ENCODE measurements at regions not wholly inside any gene's neighbourhood (a gene's known extent, or its start where the extent isn't known, plus 50 kb on each side); places are given as distances from the start of the nearest gene placed in this dataset.

GRCh38 chr3:137204409-137204808 lies 246.6 kb downstream of the IL20RB start:
- TF ChIP-seq YY1 (IDR thresholded peaks at IDR 0.05; ENCODE audit: insufficient read depth, insufficient read length) (no peak), ZNF274 (IDR thresholded peaks at IDR 0.05; ENCODE audit: low read depth, low read length) (no peak), SUZ12 (IDR thresholded peaks at IDR 0.05; ENCODE audit: extremely low read depth, insufficient read depth, insufficient read length) (no peak)
- no peak for DNase-seq (ENCODE audit: low read depth, low spot score)
- peaks cover 3% of the 10 kb centered on the region; the same call in 1 of the 2 replicates for H3K9me3 ChIP-seq (ENCODE audit: insufficient read depth, low read length)
- no peak overlapping the region for H3K9ac ChIP-seq (ENCODE audit: insufficient read length, low read depth)
- H3K27me3 ChIP-seq (ENCODE audit: insufficient read depth, insufficient read length), result no peaks in the 10 kb centered on the region
- H3K4me3 ChIP-seq (ENCODE audit: insufficient read length, low read depth), result no peak overlapping the region
- no peaks in the 10 kb centered on the region for H3K36me3 ChIP-seq (ENCODE audit: insufficient read depth, insufficient read length, low read length)
- no peaks in the 10 kb centered on the region for H3K4me1 ChIP-seq (ENCODE audit: insufficient read depth, insufficient read length)

DNA sequence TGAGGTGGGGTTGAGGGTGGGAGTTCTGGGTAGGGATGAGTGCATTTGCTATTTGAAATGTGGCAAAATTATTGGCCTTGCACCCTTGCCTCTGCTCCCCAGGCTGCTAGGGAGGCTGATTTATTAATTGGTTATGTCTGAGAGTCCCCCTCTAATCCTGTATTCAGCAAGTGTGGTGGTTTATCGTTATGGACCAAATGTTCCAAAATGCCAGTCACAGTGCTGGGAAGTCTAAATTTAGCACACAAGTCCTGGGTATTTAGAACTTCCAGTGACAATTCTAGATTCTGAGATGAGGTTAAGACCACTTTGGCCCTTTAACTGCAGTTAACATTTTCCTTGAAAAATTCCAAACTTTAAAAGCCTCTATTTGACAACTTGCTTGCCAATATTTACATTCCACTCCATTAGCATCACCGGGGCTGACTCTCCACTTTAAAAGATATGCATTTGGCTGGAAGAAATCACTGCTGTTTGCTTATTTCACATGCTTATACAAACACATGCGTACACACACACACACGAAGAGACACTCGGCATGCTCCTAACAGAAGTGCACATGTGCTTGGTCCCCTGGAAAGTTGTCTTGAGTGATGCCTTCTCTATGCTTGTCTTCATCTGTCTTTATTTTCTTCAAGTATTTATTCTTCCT lies 247.7 kb downstream of the IL20RB start:
- TF ChIP-seq SUZ12 (IDR thresholded peaks at IDR 0.05; ENCODE audit: extremely low read depth, insufficient read depth, insufficient read length) (no peak), ZNF274 (IDR thresholded peaks at IDR 0.05; ENCODE audit: low read depth, low read length) (no peak), YY1 (IDR thresholded peaks at IDR 0.05; ENCODE audit: insufficient read depth, insufficient read length) (no peak)
- H3K36me3 ChIP-seq (ENCODE audit: insufficient read depth, insufficient read length, low read length), result no peaks in the 10 kb centered on the region
- H3K27me3 ChIP-seq (ENCODE audit: insufficient read depth, insufficient read length), result no peaks in the 10 kb centered on the region
- no peak for DNase-seq (ENCODE audit: low read depth, low spot score)
- H3K9me3 ChIP-seq (ENCODE audit: insufficient read depth, low read length), result no peaks in the 10 kb centered on the region
- no peak overlapping the region for H3K4me3 ChIP-seq (ENCODE audit: insufficient read length, low read depth)
- H3K4me1 ChIP-seq (ENCODE audit: insufficient read depth, insufficient read length), result no peaks in the 10 kb centered on the region
- H3K9ac ChIP-seq (ENCODE audit: insufficient read length, low read depth), result no peak overlapping the region

DNA sequence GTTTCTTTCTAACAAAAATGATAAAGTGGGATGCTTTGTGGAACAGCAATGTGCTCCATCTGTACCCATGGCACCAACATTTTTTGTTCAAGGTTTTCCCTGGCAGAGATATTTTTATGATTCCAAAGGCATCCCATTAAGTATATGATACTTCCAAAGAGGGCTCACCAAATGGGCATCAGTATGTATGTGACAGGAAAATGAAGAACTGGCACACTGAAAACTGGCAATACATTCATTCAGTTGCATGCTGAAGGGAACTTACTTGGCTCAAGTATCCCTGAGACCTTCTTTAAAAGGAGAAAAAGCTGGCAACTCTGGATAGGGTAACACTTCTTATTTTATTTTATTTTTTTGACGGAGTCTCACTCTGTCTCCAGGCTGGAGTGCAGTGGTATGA lies 249.8 kb downstream of the IL20RB start:
- Histone ChIP-seq H3K36me3 (ENCODE audit: insufficient read depth, insufficient read length, low read length) (no peaks in the 10 kb centered on the region), H3K9me3 (ENCODE audit: insufficient read depth, low read length) (no peaks in the 10 kb centered on the region), H3K4me1 (ENCODE audit: insufficient read depth, insufficient read length) (no peaks in the 10 kb centered on the region), H3K9ac (ENCODE audit: insufficient read length, low read depth) (no peak overlapping the region), H3K4me3 (ENCODE audit: insufficient read length, low read depth) (no peak overlapping the region), H3K27me3 (ENCODE audit: insufficient read depth, insufficient read length) (no peaks in the 10 kb centered on the region)
- DNase-seq (ENCODE audit: low read depth, low spot score), result no peak
- TF ChIP-seq YY1 (IDR thresholded peaks at IDR 0.05; ENCODE audit: insufficient read depth, insufficient read length) (no peak), ZNF274 (IDR thresholded peaks at IDR 0.05; ENCODE audit: low read depth, low read length) (no peak), SUZ12 (IDR thresholded peaks at IDR 0.05; ENCODE audit: extremely low read depth, insufficient read depth, insufficient read length) (no peak)

- peak; percentile 38 for DNase-seq (ENCODE audit: low read depth, low spot score)
- Histone ChIP-seq H3K27me3 (ENCODE audit: insufficient read depth, insufficient read length) (no peaks in the 10 kb centered on the region), H3K9ac (ENCODE audit: insufficient read length, low read depth) (no peak overlapping the region), H3K4me3 (ENCODE audit: insufficient read length, low read depth) (no peak overlapping the region), H3K36me3 (ENCODE audit: insufficient read depth, insufficient read length, low read length) (no peaks in the 10 kb centered on the region), H3K4me1 (ENCODE audit: insufficient read depth, insufficient read length) (no peaks in the 10 kb centered on the region), H3K9me3 (ENCODE audit: insufficient read depth, low read length) (no peaks in the 10 kb centered on the region)
- TF ChIP-seq SUZ12 (IDR thresholded peaks at IDR 0.05; ENCODE audit: extremely low read depth, insufficient read depth, insufficient read length), result no peak
- no peak for TF ChIP-seq YY1 (IDR thresholded peaks at IDR 0.05; ENCODE audit: insufficient read depth, insufficient read length)
- no peak for TF ChIP-seq ZNF274 (IDR thresholded peaks at IDR 0.05; ENCODE audit: low read depth, low read length)
Observed at GRCh38 chr3:137217733-137218132, 259.9 kb downstream of the IL20RB start.

GRCh38 chr3:137219801-137220445 lies 262.1 kb downstream of the IL20RB start:
- Histone ChIP-seq H3K4me3 (ENCODE audit: insufficient read length, low read depth) (no peak overlapping the region), H3K9me3 (ENCODE audit: insufficient read depth, low read length) (no peaks in the 10 kb centered on the region), H3K27me3 (ENCODE audit: insufficient read depth, insufficient read length) (no peaks in the 10 kb centered on the region), H3K36me3 (ENCODE audit: insufficient read depth, insufficient read length, low read length) (no peaks in the 10 kb centered on the region), H3K9ac (ENCODE audit: insufficient read length, low read depth) (no peak overlapping the region), H3K4me1 (ENCODE audit: insufficient read depth, insufficient read length) (no peaks in the 10 kb centered on the region)
- no peak for TF ChIP-seq SUZ12 (IDR thresholded peaks at IDR 0.05; ENCODE audit: extremely low read depth, insufficient read depth, insufficient read length)
- TF ChIP-seq YY1 (IDR thresholded peaks at IDR 0.05; ENCODE audit: insufficient read depth, insufficient read length), result no peak
- TF ChIP-seq ZNF274 (IDR thresholded peaks at IDR 0.05; ENCODE audit: low read depth, low read length), result no peak
- DNase-seq (ENCODE audit: low read depth, low spot score), result no peak

- no peak for TF ChIP-seq SUZ12 (IDR thresholded peaks at IDR 0.05; ENCODE audit: extremely low read depth, insufficient read depth, insufficient read length)
- no peak for TF ChIP-seq ZNF274 (IDR thresholded peaks at IDR 0.05; ENCODE audit: low read depth, low read length)
- no peak for TF ChIP-seq YY1 (IDR thresholded peaks at IDR 0.05; ENCODE audit: insufficient read depth, insufficient read length)
Observed at GRCh38 chr3:137222736-137223225, 265.0 kb downstream of the IL20RB start.

GRCh38 chr3:137224464-137224863 lies 266.7 kb downstream of the IL20RB start:
- DNase-seq (ENCODE audit: low read depth, low spot score), result no peak
- no peak for TF ChIP-seq ZNF274 (IDR thresholded peaks at IDR 0.05; ENCODE audit: low read depth, low read length)
- no peak for TF ChIP-seq SUZ12 (IDR thresholded peaks at IDR 0.05; ENCODE audit: extremely low read depth, insufficient read depth, insufficient read length)
- Histone ChIP-seq H3K4me3 (ENCODE audit: insufficient read length, low read depth) (no peak overlapping the region), H3K4me1 (ENCODE audit: insufficient read depth, insufficient read length) (no peaks in the 10 kb centered on the region), H3K27me3 (ENCODE audit: insufficient read depth, insufficient read length) (no peaks in the 10 kb centered on the region), H3K36me3 (ENCODE audit: insufficient read depth, insufficient read length, low read length) (no peaks in the 10 kb centered on the region), H3K9me3 (ENCODE audit: insufficient read depth, low read length) (no peaks in the 10 kb centered on the region), H3K9ac (ENCODE audit: insufficient read length, low read depth) (no peak overlapping the region)

More at GRCh38 chr3:137222736-137223225, 265.0 kb downstream of the IL20RB start:
- no peaks in the 10 kb centered on the region for H3K27me3 ChIP-seq (ENCODE audit: insufficient read depth, insufficient read length)
- no peak overlapping the region for H3K4me3 ChIP-seq (ENCODE audit: insufficient read length, low read depth)
- no peaks in the 10 kb centered on the region for H3K36me3 ChIP-seq (ENCODE audit: insufficient read depth, insufficient read length, low read length)
- no peaks in the 10 kb centered on the region for H3K9me3 ChIP-seq (ENCODE audit: insufficient read depth, low read length)
- H3K9ac ChIP-seq (ENCODE audit: insufficient read length, low read depth), result no peak overlapping the region
- H3K4me1 ChIP-seq (ENCODE audit: insufficient read depth, insufficient read length), result no peaks in the 10 kb centered on the region
- no peak for DNase-seq (ENCODE audit: low read depth, low spot score)

Data from NT2/D1 (cell line).